Loucy (cell line): ENCODE measurements at regions not wholly inside any gene's neighbourhood (a gene's known extent, or its start where the extent isn't known, plus 50 kb on each side); places are given as distances from the start of the nearest gene placed in this dataset.

Experiments
- H2AFZ ChIP-seq: fragments of 200-600 bp; sonication (generic); 2 replicates; pipeline ENCODE4 v1.6.0; 2016; ENCODE audit warnings: antibody characterized with exemption, mild to moderate bottlenecking, low read length, moderate library complexity
- H3F3A ChIP-seq: fragments of 200-600 bp; 2 replicates; pipeline ENCODE4 v1.6.0; 2016; ENCODE audit warnings: antibody characterized with exemption, low read depth, mild to moderate bottlenecking
- H3K27me3 ChIP-seq: fragments of 200-600 bp; sonication (generic); 2 replicates; pipeline ENCODE4 v1.6.1; 2014; ENCODE audit warnings: low read length, mild to moderate bottlenecking; ENCODE audit not compliant: insufficient read depth, poor library complexity, severe bottlenecking
- H3K36me3 ChIP-seq: fragments of 200-600 bp; sonication (generic); 2 replicates; pipeline ENCODE4 v1.6.1; 2016; ENCODE audit warnings: low read length; ENCODE audit not compliant: insufficient read depth
- H3K4me1 ChIP-seq: fragments of 200-600 bp; sonication (generic); 2 replicates; pipeline ENCODE4 v1.5.1; 2014; ENCODE audit warnings: low read length, mild to moderate bottlenecking; ENCODE audit not compliant: insufficient read depth, poor library complexity, severe bottlenecking
- H3K4me2 ChIP-seq: fragments of 200-600 bp; sonication (generic); 2 replicates; pipeline ENCODE4 v1.6.0; 2014; ENCODE audit warnings: antibody characterized with exemption, low read length, low read depth, mild to moderate bottlenecking; ENCODE audit not compliant: poor library complexity, severe bottlenecking
- H3K4me3 ChIP-seq: fragments of 200-600 bp; sonication (generic); 2 replicates; pipeline ENCODE4 v1.5.1; 2014; ENCODE audit warnings: low read length, mild to moderate bottlenecking, mixed read lengths; ENCODE audit not compliant: poor library complexity, severe bottlenecking
- H3K79me2 ChIP-seq: fragments of 200-600 bp; sonication (generic); 2 replicates; pipeline ENCODE4 v1.6.1; 2014; ENCODE audit warnings: low read length; ENCODE audit not compliant: insufficient read depth
- H3K9ac ChIP-seq: fragments of 200-600 bp; sonication (generic); 2 replicates; pipeline ENCODE4 v1.6.0; 2014; ENCODE audit warnings: mild to moderate bottlenecking, low read depth, low read length, moderate library complexity; ENCODE audit not compliant: poor library complexity, severe bottlenecking
- H3K9me2 ChIP-seq: fragments of 200-600 bp; sonication (generic); replicated peaks from 2 replicates; pipeline ENCODE4 v1.6.1; 2016; ENCODE audit warnings: low read depth, low read length, mixed read lengths
- H3K9me3 ChIP-seq: fragments of 200-600 bp; sonication (generic); 2 replicates; pipeline ENCODE4 v1.6.1; 2014; ENCODE audit warnings: mild to moderate bottlenecking, antibody characterized with exemption, low read length, low read depth; ENCODE audit not compliant: insufficient read depth
- H4K20me1 ChIP-seq: fragments of 200-600 bp; sonication (generic); 2 replicates; pipeline ENCODE4 v1.6.0; 2014; ENCODE audit warnings: antibody characterized with exemption, low read length, mild to moderate bottlenecking; ENCODE audit not compliant: insufficient read depth, poor library complexity, severe bottlenecking
- EZH2phosphoT487 ChIP-seq: fragments of 200-600 bp; IDR thresholded peaks from 2 replicates; pipeline ENCODE4 v1.6.1; 2018; ENCODE audit warnings: antibody characterized with exemption, mild to moderate bottlenecking, moderate library complexity, borderline replicate concordance
- TF ChIP-seq, protein P1 (sequence below): fragments of 200-600 bp; sonication (generic); conservative IDR thresholded peaks from 2 replicates; pipeline ENCODE4 v1.5.1; 2014; ENCODE audit warnings: mild to moderate bottlenecking, antibody characterized with exemption, low read length

DNA sequence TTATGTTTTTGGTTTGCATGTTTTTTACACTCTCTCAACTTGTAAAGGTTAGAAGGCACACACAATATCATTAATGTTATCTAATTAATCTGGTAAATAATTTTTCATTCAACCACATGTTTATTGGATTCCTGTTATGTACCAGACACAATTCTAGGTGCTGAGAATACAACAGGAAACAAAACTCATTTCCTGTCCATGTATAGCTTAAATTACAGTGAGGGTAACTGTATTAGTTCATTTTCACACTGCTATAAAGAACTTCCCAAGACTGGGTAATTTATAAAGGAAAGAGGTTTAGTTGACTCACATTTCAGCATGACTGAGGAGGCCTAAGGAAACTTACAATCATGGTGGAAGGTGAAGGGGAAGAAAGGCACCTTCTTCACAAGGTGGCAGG, 270.5 kb downstream of the TRIB2 start:
- Histone ChIP-seq H3K9me2 (no peaks in the 10 kb centered on the region), H3K4me1 (peaks cover 17% of the 10 kb centered on the region), H3K27me3 (no peaks in the 10 kb centered on the region), H3F3A (no peaks in the 10 kb centered on the region), H3K36me3 (no peaks in the 10 kb centered on the region), H3K79me2 (no peaks in the 10 kb centered on the region), H4K20me1 (no peaks in the 10 kb centered on the region), H3K4me3 (no peak overlapping the region), H3K4me2 (peak overlapping the region; percentile 0), H3K9ac (no peak overlapping the region), H3K9me3 (no peaks in the 10 kb centered on the region), H2AFZ (no peak overlapping the region)
- no peak for TF ChIP-seq EZH2phosphoT487
- TF ChIP-seq, protein P1, sequence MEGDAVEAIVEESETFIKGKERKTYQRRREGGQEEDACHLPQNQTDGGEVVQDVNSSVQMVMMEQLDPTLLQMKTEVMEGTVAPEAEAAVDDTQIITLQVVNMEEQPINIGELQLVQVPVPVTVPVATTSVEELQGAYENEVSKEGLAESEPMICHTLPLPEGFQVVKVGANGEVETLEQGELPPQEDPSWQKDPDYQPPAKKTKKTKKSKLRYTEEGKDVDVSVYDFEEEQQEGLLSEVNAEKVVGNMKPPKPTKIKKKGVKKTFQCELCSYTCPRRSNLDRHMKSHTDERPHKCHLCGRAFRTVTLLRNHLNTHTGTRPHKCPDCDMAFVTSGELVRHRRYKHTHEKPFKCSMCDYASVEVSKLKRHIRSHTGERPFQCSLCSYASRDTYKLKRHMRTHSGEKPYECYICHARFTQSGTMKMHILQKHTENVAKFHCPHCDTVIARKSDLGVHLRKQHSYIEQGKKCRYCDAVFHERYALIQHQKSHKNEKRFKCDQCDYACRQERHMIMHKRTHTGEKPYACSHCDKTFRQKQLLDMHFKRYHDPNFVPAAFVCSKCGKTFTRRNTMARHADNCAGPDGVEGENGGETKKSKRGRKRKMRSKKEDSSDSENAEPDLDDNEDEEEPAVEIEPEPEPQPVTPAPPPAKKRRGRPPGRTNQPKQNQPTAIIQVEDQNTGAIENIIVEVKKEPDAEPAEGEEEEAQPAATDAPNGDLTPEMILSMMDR: no peak

DNA sequence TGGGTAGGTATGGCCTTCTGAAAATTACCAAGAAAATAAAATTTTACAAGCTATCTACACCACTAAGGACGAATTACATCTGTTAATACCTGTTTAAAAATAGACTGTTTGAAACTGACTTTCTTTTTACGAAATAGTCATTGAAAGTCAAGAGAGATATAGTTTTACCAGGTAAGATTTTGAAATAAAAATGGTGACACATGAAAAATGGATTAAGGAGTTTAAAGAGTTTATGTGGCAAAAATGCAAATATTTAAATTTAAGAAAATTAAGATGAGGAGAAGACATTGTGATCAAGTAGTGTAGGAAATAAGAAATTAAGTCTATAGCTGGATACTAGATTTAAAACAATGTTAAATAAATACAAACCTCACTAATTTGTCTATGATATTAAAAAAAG, 271.5 kb downstream of the TRIB2 start:
- Histone ChIP-seq H2AFZ (no peak overlapping the region), H3K9me2 (no peaks in the 10 kb centered on the region), H3K4me2 (no peak overlapping the region), H3F3A (no peaks in the 10 kb centered on the region), H3K27me3 (no peaks in the 10 kb centered on the region), H3K9ac (no peak overlapping the region), H3K4me3 (no peak overlapping the region), H3K36me3 (no peaks in the 10 kb centered on the region), H3K79me2 (no peaks in the 10 kb centered on the region), H3K9me3 (no peaks in the 10 kb centered on the region), H3K4me1 (peaks cover 17% of the 10 kb centered on the region), H4K20me1 (no peaks in the 10 kb centered on the region)
- TF ChIP-seq EZH2phosphoT487: no peak
- TF ChIP-seq, protein P1: no peak

DNA sequence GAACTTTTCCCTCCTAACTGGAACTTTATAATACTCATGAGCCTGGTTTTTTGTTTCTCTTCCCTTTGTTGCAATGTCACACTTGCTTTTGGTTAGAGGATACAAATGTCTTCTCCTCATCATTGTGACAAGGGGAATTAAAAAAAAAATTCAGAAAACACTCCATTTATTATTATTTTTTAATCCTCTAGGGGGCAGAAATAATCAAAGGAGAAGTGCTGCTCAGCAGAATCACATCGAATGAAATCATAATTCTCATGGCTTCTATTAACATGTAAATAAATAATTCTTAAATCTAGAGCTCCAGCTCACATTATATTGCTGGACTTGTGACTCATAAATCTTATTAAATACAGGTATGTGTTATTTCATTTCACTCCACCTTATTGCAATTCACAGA, 273.8 kb downstream of the TRIB2 start:
- Histone ChIP-seq H3K9ac (no peak overlapping the region), H2AFZ (no peak overlapping the region), H3K9me3 (no peaks in the 10 kb centered on the region), H3F3A (no peaks in the 10 kb centered on the region), H3K79me2 (no peaks in the 10 kb centered on the region), H3K9me2 (no peaks in the 10 kb centered on the region), H3K36me3 (no peaks in the 10 kb centered on the region), H4K20me1 (no peaks in the 10 kb centered on the region), H3K4me3 (no peak overlapping the region), H3K4me1 (peaks cover 17% of the 10 kb centered on the region), H3K4me2 (no peak overlapping the region), H3K27me3 (no peaks in the 10 kb centered on the region)
- TF ChIP-seq, protein P1: peak; percentile 66
- TF ChIP-seq EZH2phosphoT487: no peak
